ENCODE measurements at regions not wholly inside any gene's neighbourhood (a gene's known extent, or its start where the extent isn't known, plus 50 kb on each side); places are given as distances from the start of the nearest gene placed in this dataset.
"Not testable (repeated sequence)": the region's sequence is repeated elsewhere in the genome, so short reads cannot be mapped to it uniquely, and the experiment has no call there.

GRCh38 chr17:33955461-33955860 lies 299.6 kb upstream of the CCL2 start:
- Histone ChIP-seq H3K4me3 (ENCODE audit: insufficient read depth, low read depth, low read length) (no peak overlapping the region), H3K27ac (ENCODE audit: insufficient read depth, low read depth, low read length, poor library complexity, severe bottlenecking) (no peak overlapping the region), H3K4me1 (ENCODE audit: control insufficient read depth, insufficient read depth, low read length) (no peaks in the 10 kb centered on the region), H3K27me3 (ENCODE audit: control insufficient read depth, insufficient read depth, low read length, poor library complexity, severe bottlenecking) (no peaks in the 10 kb centered on the region), H3K36me3 (ENCODE audit: control insufficient read depth, insufficient read depth, low read length) (no peaks in the 10 kb centered on the region), H3K9me3 (ENCODE audit: control insufficient read depth, low read length) (no peaks in the 10 kb centered on the region)
- 37 to 55% methylated on average over 2 of the region's 2 CpGs for WGBS, 2 experiments

GRCh38 chr17:33959098-33959497 lies 296.0 kb upstream of the CCL2 start:
- not testable (repeated sequence) for H3K27ac ChIP-seq (ENCODE audit: insufficient read depth, low read depth, low read length, poor library complexity, severe bottlenecking); H3K27me3 ChIP-seq (ENCODE audit: control insufficient read depth, insufficient read depth, low read length, poor library complexity, severe bottlenecking); H3K36me3 ChIP-seq (ENCODE audit: control insufficient read depth, insufficient read depth, low read length); H3K4me3 ChIP-seq (ENCODE audit: insufficient read depth, low read depth, low read length); H3K9me3 ChIP-seq (ENCODE audit: control insufficient read depth, low read length); H3K4me1 ChIP-seq (ENCODE audit: control insufficient read depth, insufficient read depth, low read length)

GRCh38 chr17:33962857-33963655 lies 292.0 kb upstream of the CCL2 start:
- no peak overlapping the region for H3K27ac ChIP-seq (ENCODE audit: insufficient read depth, low read depth, low read length, poor library complexity, severe bottlenecking)
- no peak overlapping the region for H3K4me3 ChIP-seq (ENCODE audit: insufficient read depth, low read depth, low read length)
- 90 to 94% methylated on average over 6 to 7 of the region's 7 CpGs for WGBS, 2 experiments

GRCh38 chr17:33964344-33964979 lies 290.6 kb upstream of the CCL2 start:
- no peaks in the 10 kb centered on the region for H3K36me3 ChIP-seq (ENCODE audit: control insufficient read depth, insufficient read depth, low read length)
- H3K4me3 ChIP-seq (ENCODE audit: insufficient read depth, low read depth, low read length) = no peak overlapping the region
- WGBS, 2 experiments = 85 to 87% methylated on average over 5 of the region's 5 CpGs
- H3K9me3 ChIP-seq (ENCODE audit: control insufficient read depth, low read length) = no peaks in the 10 kb centered on the region
- H3K4me1 ChIP-seq (ENCODE audit: control insufficient read depth, insufficient read depth, low read length) = no peaks in the 10 kb centered on the region
- H3K27ac ChIP-seq (ENCODE audit: insufficient read depth, low read depth, low read length, poor library complexity, severe bottlenecking) = no peak overlapping the region
- H3K27me3 ChIP-seq (ENCODE audit: control insufficient read depth, insufficient read depth, low read length, poor library complexity, severe bottlenecking) = no peaks in the 10 kb centered on the region

More at GRCh38 chr17:33962857-33963655, 292.0 kb upstream of the CCL2 start:
- no peaks in the 10 kb centered on the region for H3K36me3 ChIP-seq (ENCODE audit: control insufficient read depth, insufficient read depth, low read length)
- H3K27me3 ChIP-seq (ENCODE audit: control insufficient read depth, insufficient read depth, low read length, poor library complexity, severe bottlenecking) = no peaks in the 10 kb centered on the region
- H3K9me3 ChIP-seq (ENCODE audit: control insufficient read depth, low read length) = no peaks in the 10 kb centered on the region
- no peaks in the 10 kb centered on the region for H3K4me1 ChIP-seq (ENCODE audit: control insufficient read depth, insufficient read depth, low read length)

- H3K9me3 ChIP-seq (ENCODE audit: control insufficient read depth, low read length) = no peaks in the 10 kb centered on the region
- WGBS, 2 experiments = 92 to 95% methylated on average over 9 of the region's 9 CpGs
These were observed 288.6 kb upstream of the CCL2 start for GRCh38 chr17:33966410-33967059.

GRCh38 chr17:33967608-33968349 lies 287.3 kb upstream of the CCL2 start:
- 88 to 91% methylated on average over 7 to 8 of the region's 8 CpGs for WGBS, 2 experiments

More at GRCh38 chr17:33966410-33967059, 288.6 kb upstream of the CCL2 start:
- Histone ChIP-seq H3K36me3 (ENCODE audit: control insufficient read depth, insufficient read depth, low read length) (no peaks in the 10 kb centered on the region), H3K4me3 (ENCODE audit: insufficient read depth, low read depth, low read length) (no peak overlapping the region), H3K27me3 (ENCODE audit: control insufficient read depth, insufficient read depth, low read length, poor library complexity, severe bottlenecking) (no peaks in the 10 kb centered on the region), H3K27ac (ENCODE audit: insufficient read depth, low read depth, low read length, poor library complexity, severe bottlenecking) (no peak overlapping the region), H3K4me1 (ENCODE audit: control insufficient read depth, insufficient read depth, low read length) (no peaks in the 10 kb centered on the region)

GRCh38 chr17:33968350-33969044 lies 286.6 kb upstream of the CCL2 start:
- H3K27ac ChIP-seq (ENCODE audit: insufficient read depth, low read depth, low read length, poor library complexity, severe bottlenecking) = no peak overlapping the region
- H3K4me3 ChIP-seq (ENCODE audit: insufficient read depth, low read depth, low read length) = no peak overlapping the region
- no peaks in the 10 kb centered on the region for H3K27me3 ChIP-seq (ENCODE audit: control insufficient read depth, insufficient read depth, low read length, poor library complexity, severe bottlenecking)
- H3K4me1 ChIP-seq (ENCODE audit: control insufficient read depth, insufficient read depth, low read length) = no peaks in the 10 kb centered on the region
- 82 to 87% methylated on average over 9 of the region's 9 CpGs for WGBS, 2 experiments
- no peaks in the 10 kb centered on the region for H3K9me3 ChIP-seq (ENCODE audit: control insufficient read depth, low read length)
- no peaks in the 10 kb centered on the region for H3K36me3 ChIP-seq (ENCODE audit: control insufficient read depth, insufficient read depth, low read length)

More at GRCh38 chr17:33967608-33968349, 287.3 kb upstream of the CCL2 start:
- Histone ChIP-seq H3K9me3 (ENCODE audit: control insufficient read depth, low read length) (no peaks in the 10 kb centered on the region), H3K4me1 (ENCODE audit: control insufficient read depth, insufficient read depth, low read length) (no peaks in the 10 kb centered on the region), H3K27me3 (ENCODE audit: control insufficient read depth, insufficient read depth, low read length, poor library complexity, severe bottlenecking) (no peaks in the 10 kb centered on the region), H3K36me3 (ENCODE audit: control insufficient read depth, insufficient read depth, low read length) (no peaks in the 10 kb centered on the region), H3K4me3 (ENCODE audit: insufficient read depth, low read depth, low read length) (no peak overlapping the region), H3K27ac (ENCODE audit: insufficient read depth, low read depth, low read length, poor library complexity, severe bottlenecking) (no peak overlapping the region)

GRCh38 chr17:33970279-33970678 lies 284.8 kb upstream of the CCL2 start:
- no peaks in the 10 kb centered on the region for H3K9me3 ChIP-seq (ENCODE audit: control insufficient read depth, low read length)
- WGBS, 2 experiments = 91 to 92% methylated on average over 5 of the region's 5 CpGs
- H3K4me3 ChIP-seq (ENCODE audit: insufficient read depth, low read depth, low read length) = no peak overlapping the region
- H3K27me3 ChIP-seq (ENCODE audit: control insufficient read depth, insufficient read depth, low read length, poor library complexity, severe bottlenecking) = no peaks in the 10 kb centered on the region
- no peaks in the 10 kb centered on the region for H3K36me3 ChIP-seq (ENCODE audit: control insufficient read depth, insufficient read depth, low read length)
- H3K4me1 ChIP-seq (ENCODE audit: control insufficient read depth, insufficient read depth, low read length) = no peaks in the 10 kb centered on the region
- no peak overlapping the region for H3K27ac ChIP-seq (ENCODE audit: insufficient read depth, low read depth, low read length, poor library complexity, severe bottlenecking)

- no peaks in the 10 kb centered on the region for H3K9me3 ChIP-seq (ENCODE audit: control insufficient read depth, low read length)
- no peaks in the 10 kb centered on the region for H3K36me3 ChIP-seq (ENCODE audit: control insufficient read depth, insufficient read depth, low read length)
- no peaks in the 10 kb centered on the region for H3K27me3 ChIP-seq (ENCODE audit: control insufficient read depth, insufficient read depth, low read length, poor library complexity, severe bottlenecking)
- H3K27ac ChIP-seq (ENCODE audit: insufficient read depth, low read depth, low read length, poor library complexity, severe bottlenecking) = no peak overlapping the region
- WGBS, 2 experiments = 93 to 94% methylated on average over 3 of the region's 3 CpGs
- H3K4me3 ChIP-seq (ENCODE audit: insufficient read depth, low read depth, low read length) = no peak overlapping the region
- H3K4me1 ChIP-seq (ENCODE audit: control insufficient read depth, insufficient read depth, low read length) = no peaks in the 10 kb centered on the region
These were observed 282.3 kb upstream of the CCL2 start for GRCh38 chr17:33972763-33973162.
